GM23248 (cell line): ENCODE measurements at regions not wholly inside any gene's neighbourhood (a gene's known extent, or its start where the extent isn't known, plus 50 kb on each side); places are given as distances from the start of the nearest gene placed in this dataset.

Experiments
- DNase-seq: peaks from one replicate; pipeline ENCODE4 v3.0.0-alpha.2; 2015
- H2AFZ ChIP-seq: fragments of 200-600 bp; sonication (generic); 2 replicates; pipeline ENCODE4 v1.6.1; 2016; ENCODE audit warnings: antibody characterized with exemption
- H3F3A ChIP-seq: fragments of 200-600 bp; sonication (generic); 2 replicates; pipeline ENCODE4 v1.6.1; 2016; ENCODE audit warnings: mild to moderate bottlenecking, antibody characterized with exemption, mixed run types; ENCODE audit not compliant: insufficient read depth
- H3K27ac ChIP-seq: fragments of 200-600 bp; sonication (generic); 2 replicates; pipeline ENCODE4 v1.5.1; 2016; ENCODE audit warnings: mild to moderate bottlenecking
- H3K27me3 ChIP-seq: fragments of 200-600 bp; sonication (generic); replicated peaks from 2 replicates; pipeline ENCODE4 v1.6.1; 2016; ENCODE audit warnings: mild to moderate bottlenecking; ENCODE audit not compliant: insufficient read depth
- H3K36me3 ChIP-seq: fragments of 200-600 bp; sonication (generic); 2 replicates; pipeline ENCODE4 v1.6.1; 2016; ENCODE audit warnings: low read depth, mild to moderate bottlenecking
- H3K4me1 ChIP-seq: fragments of 200-600 bp; sonication (generic); 2 replicates; pipeline ENCODE4 v1.6.1; 2016; ENCODE audit warnings: mild to moderate bottlenecking; ENCODE audit not compliant: insufficient read depth
- H3K4me2 ChIP-seq: fragments of 200-600 bp; sonication (generic); one replicate; pipeline ENCODE4 v1.6.1; 2016; ENCODE audit warnings: mild to moderate bottlenecking; ENCODE audit not compliant: unreplicated experiment
- H3K4me3 ChIP-seq: fragments of 200-600 bp; sonication (generic); 2 replicates; pipeline ENCODE4 v1.5.1; 2016; ENCODE audit warnings: mild to moderate bottlenecking
- H3K79me2 ChIP-seq: fragments of 200-600 bp; sonication (generic); 2 replicates; pipeline ENCODE4 v1.6.1; 2016; ENCODE audit warnings: mild to moderate bottlenecking; ENCODE audit not compliant: insufficient read depth
- H3K9ac ChIP-seq: fragments of 200-600 bp; sonication (generic); 2 replicates; pipeline ENCODE4 v1.6.1; 2016; ENCODE audit warnings: mild to moderate bottlenecking
- H3K9me2 ChIP-seq: fragments of 200-600 bp; sonication (generic); 2 replicates; pipeline ENCODE4 v1.6.1; 2016; ENCODE audit warnings: mixed run types, mild to moderate bottlenecking, moderate library complexity; ENCODE audit not compliant: insufficient read depth
- H3K9me3 ChIP-seq: fragments of 200-600 bp; sonication (generic); one replicate; pipeline ENCODE4 v1.6.1; 2017; ENCODE audit warnings: low read depth
- H4K20me1 ChIP-seq: fragments of 200-600 bp; sonication (generic); 2 replicates; pipeline ENCODE4 v1.6.0; 2016; ENCODE audit not compliant: insufficient read depth
- EZH2 ChIP-seq: fragments of 200-600 bp; sonication (generic); IDR thresholded peaks from 2 replicates; pipeline ENCODE4 v1.6.1; 2018; ENCODE audit warnings: antibody characterized with exemption, mild to moderate bottlenecking; ENCODE audit not compliant: insufficient read depth, poor library complexity, severe bottlenecking
- EZH2phosphoT487 ChIP-seq: fragments of 200-600 bp; sonication (generic); IDR thresholded peaks from 2 replicates; pipeline ENCODE4 v1.6.1; 2018; ENCODE audit warnings: antibody characterized with exemption, moderate library complexity, mild to moderate bottlenecking, low read depth; ENCODE audit not compliant: insufficient read depth
- WGBS, 2 experiments: methylation state at CpG; one replicate each; pipeline ENCODE4 v1.1.6; 2015 to 2017; ENCODE audit warnings: low lambda C conversion rate in 2 of 2, low coverage in 1 of 2; ENCODE audit errors: missing lambda C conversion rate in 2 of 2; 5-methylcytosine and 5-hydroxymethylcytosine counted together
- in situ Hi-C: fragments of 300-500 bp; cut with MboI; formaldehyde crosslinking; loops from 2 replicates; pipeline ENCODE4 v1.15.0; 2020

DNA sequence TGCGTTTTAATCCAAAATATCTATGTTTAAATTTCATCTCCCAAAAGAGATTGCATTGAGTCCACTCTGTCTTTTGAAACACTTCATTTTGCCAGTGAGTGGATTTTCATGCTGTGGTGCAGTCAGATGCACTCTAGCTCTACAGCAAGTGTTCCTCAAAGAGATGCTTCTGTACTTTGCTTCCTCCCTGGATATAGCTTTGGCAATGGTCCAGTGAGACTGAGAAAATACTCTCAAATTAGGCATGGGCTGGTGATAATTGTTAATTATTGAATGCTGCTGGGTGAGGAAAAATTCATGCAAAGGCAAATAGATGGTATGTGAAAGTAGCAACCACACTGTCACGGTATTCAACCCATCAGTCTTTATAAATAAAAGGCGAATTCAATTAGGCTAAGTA, 396.9 kb downstream of the ADGRL2 start:
- no peaks in the 10 kb centered on the region for H3K27me3 ChIP-seq
- H3K36me3 ChIP-seq, result no peaks in the 10 kb centered on the region
- WGBS, 2 experiments, result 56% methylated on average over 3 of the region's 3 CpGs
- DNase-seq, result no peak
- TF ChIP-seq EZH2 (no peak), EZH2phosphoT487 (no peak)
- H3K27ac ChIP-seq, result no peak overlapping the region
- H3K79me2 ChIP-seq, result no peaks in the 10 kb centered on the region
- H3K9me3 ChIP-seq, result no peaks in the 10 kb centered on the region
- no peaks in the 10 kb centered on the region for H3K9me2 ChIP-seq
- in situ Hi-C loops, result no loop called here
- no peaks in the 10 kb centered on the region for H3K4me1 ChIP-seq
- no peaks in the 10 kb centered on the region for H4K20me1 ChIP-seq
- no peak overlapping the region for H2AFZ ChIP-seq
- no peaks in the 10 kb centered on the region for H3F3A ChIP-seq
- no peak overlapping the region for H3K4me2 ChIP-seq
- no peak overlapping the region for H3K4me3 ChIP-seq
- H3K9ac ChIP-seq, result no peak overlapping the region

GRCh38 chr1:82195245-82195644, 394.5 kb downstream of the ADGRL2 start:
- in situ Hi-C loops, result no loop called here
- DNase-seq, result no peak
- TF ChIP-seq EZH2phosphoT487, result no peak
- no peak for TF ChIP-seq EZH2
- Histone ChIP-seq H3K4me2 (no peak overlapping the region), H3K4me1 (no peaks in the 10 kb centered on the region), H3K27me3 (no peaks in the 10 kb centered on the region), H3K9me2 (no peaks in the 10 kb centered on the region), H3K79me2 (no peaks in the 10 kb centered on the region), H3K9me3 (no peaks in the 10 kb centered on the region), H3K9ac (no peak overlapping the region), H3F3A (no peaks in the 10 kb centered on the region), H3K4me3 (no peak overlapping the region), H2AFZ (no peak overlapping the region), H3K36me3 (no peaks in the 10 kb centered on the region), H3K27ac (no peak overlapping the region), H4K20me1 (no peaks in the 10 kb centered on the region)
- 45 to 46% methylated on average over 3 of the region's 3 CpGs for WGBS, 2 experiments

GRCh38 chr1:82185084-82185483, 384.4 kb downstream of the ADGRL2 start:
- no peak for DNase-seq
- H4K20me1 ChIP-seq, result no peaks in the 10 kb centered on the region
- H3K4me3 ChIP-seq, result no peak overlapping the region
- H2AFZ ChIP-seq, result no peak overlapping the region
- H3K36me3 ChIP-seq, result no peaks in the 10 kb centered on the region
- no peak overlapping the region for H3K9ac ChIP-seq
- H3F3A ChIP-seq, result no peaks in the 10 kb centered on the region
- no peaks in the 10 kb centered on the region for H3K4me1 ChIP-seq
- in situ Hi-C loops, result no loop called here
- H3K79me2 ChIP-seq, result no peaks in the 10 kb centered on the region
- TF ChIP-seq EZH2, result no peak
- TF ChIP-seq EZH2phosphoT487, result no peak
- no peaks in the 10 kb centered on the region for H3K27me3 ChIP-seq
- H3K9me2 ChIP-seq, result no peaks in the 10 kb centered on the region
- no peak overlapping the region for H3K4me2 ChIP-seq
- WGBS, 2 experiments, result 4 to 10% methylated on average over 3 of the region's 3 CpGs
- no peak overlapping the region for H3K27ac ChIP-seq
- H3K9me3 ChIP-seq, result no peaks in the 10 kb centered on the region

GRCh38 chr1:82181846-82182245, 381.1 kb downstream of the ADGRL2 start:
- H3K4me3 ChIP-seq, result no peak overlapping the region
- no peaks in the 10 kb centered on the region for H3F3A ChIP-seq
- H3K4me2 ChIP-seq, result no peak overlapping the region
- no peaks in the 10 kb centered on the region for H4K20me1 ChIP-seq
- no peaks in the 10 kb centered on the region for H3K27me3 ChIP-seq
- no peaks in the 10 kb centered on the region for H3K4me1 ChIP-seq
- H3K79me2 ChIP-seq, result no peaks in the 10 kb centered on the region
- no peak overlapping the region for H2AFZ ChIP-seq
- DNase-seq, result no peak
- H3K9me2 ChIP-seq, result no peaks in the 10 kb centered on the region
- no peak overlapping the region for H3K9ac ChIP-seq
- WGBS, 2 experiments, result 64 to 92% methylated on average over 1 of the region's 1 CpG
- no peaks in the 10 kb centered on the region for H3K36me3 ChIP-seq
- no peak overlapping the region for H3K27ac ChIP-seq
- TF ChIP-seq EZH2 (no peak), EZH2phosphoT487 (no peak)
- in situ Hi-C loops, result no loop called here
- no peaks in the 10 kb centered on the region for H3K9me3 ChIP-seq

DNA sequence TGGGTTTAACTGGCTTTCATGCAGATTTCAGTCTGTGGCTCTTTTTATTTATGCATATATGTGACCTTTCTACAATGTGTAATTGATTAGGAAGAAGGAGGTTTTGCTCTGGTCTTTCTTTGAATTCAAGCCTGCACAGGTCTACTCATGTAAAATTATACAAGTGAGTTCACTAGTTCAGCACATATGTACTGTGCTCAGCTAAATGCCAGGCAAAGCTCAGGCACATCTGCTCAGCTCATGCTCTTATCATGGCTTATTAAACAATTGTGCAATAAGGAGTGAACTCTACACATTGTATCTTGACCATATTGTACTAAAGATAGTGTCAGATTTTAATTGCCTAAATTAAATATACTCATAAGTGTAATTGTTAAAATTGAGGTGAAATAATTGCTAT, 378.4 kb downstream of the ADGRL2 start:
- Histone ChIP-seq H2AFZ (no peak overlapping the region), H3K79me2 (no peaks in the 10 kb centered on the region), H3K9me2 (no peaks in the 10 kb centered on the region), H3F3A (no peaks in the 10 kb centered on the region), H3K4me3 (no peak overlapping the region), H3K27me3 (no peaks in the 10 kb centered on the region), H3K27ac (no peak overlapping the region), H3K36me3 (no peaks in the 10 kb centered on the region), H3K4me2 (no peak overlapping the region), H3K9me3 (no peaks in the 10 kb centered on the region), H3K4me1 (no peaks in the 10 kb centered on the region), H4K20me1 (no peaks in the 10 kb centered on the region), H3K9ac (no peak overlapping the region)
- no peak for DNase-seq
- in situ Hi-C loops, result no loop called here
- TF ChIP-seq EZH2phosphoT487, result no peak
